Fibroblast of lung (primary cell): ENCODE measurements at regions not wholly inside any gene's neighbourhood (a gene's known extent, or its start where the extent isn't known, plus 50 kb on each side); places are given as distances from the start of the nearest gene placed in this dataset.
"Not testable (repeated sequence)": the region's sequence is repeated elsewhere in the genome, so short reads cannot be mapped to it uniquely, and the experiment has no call there.

Source experiments
- DNase-seq, 2 donors: peaks; one replicate each; pipeline versions ENCODE4 v3.0.0 to v3.0.0-alpha.2; 2010; ENCODE audit warnings: low read depth in 2 of 2
- H2AFZ ChIP-seq: 2 replicates; pipeline ENCODE4 v1.5.1; 2012; ENCODE audit warnings: low read length, control low read depth, inconsistent platforms
- H3K27ac ChIP-seq: 2 replicates; pipeline ENCODE4 v1.5.1; 2011; ENCODE audit warnings: low read length, control low read depth; ENCODE audit not compliant: insufficient read depth
- H3K27me3 ChIP-seq: 2 replicates; pipeline ENCODE4 v1.5.1; 2011; ENCODE audit warnings: mild to moderate bottlenecking, low read length; ENCODE audit not compliant: control insufficient read depth, insufficient read depth
- H3K36me3 ChIP-seq: 2 replicates; pipeline ENCODE4 v1.5.1; 2011; ENCODE audit warnings: low read length; ENCODE audit not compliant: control insufficient read depth, insufficient read depth
- H3K4me1 ChIP-seq: 2 replicates; pipeline ENCODE4 v1.5.1; 2011; ENCODE audit warnings: low read length; ENCODE audit not compliant: control insufficient read depth, insufficient read depth; ENCODE audit errors: extremely low read depth
- H3K4me2 ChIP-seq: 2 replicates; pipeline ENCODE4 v1.5.1; 2011; ENCODE audit warnings: low read length, control low read depth; ENCODE audit not compliant: insufficient read depth; ENCODE audit errors: extremely low read depth
- H3K4me3 ChIP-seq, 4 experiments: fragments of 200-600 bp in 1 of 4; sonication (generic) in 1 of 4; replicated peaks in 1 of 4; 2 replicates each; pipeline ENCODE4 v1.5.1; 2011 to 2016; ENCODE audit warnings: low read length in 4 of 4, low read depth in 3 of 4, mild to moderate bottlenecking in 3 of 4, control low read depth in 2 of 4, inconsistent platforms in 1 of 4, mixed read lengths in 1 of 4; ENCODE audit not compliant: insufficient read depth in 1 of 4; ENCODE audit errors: control extremely low read depth in 1 of 4
- H3K79me2 ChIP-seq: 2 replicates; pipeline ENCODE4 v1.5.1; 2012; ENCODE audit warnings: mild to moderate bottlenecking, low read length, inconsistent platforms; ENCODE audit not compliant: control insufficient read depth, insufficient read depth
- H3K9ac ChIP-seq: 2 replicates; pipeline ENCODE4 v1.5.1; 2011; ENCODE audit warnings: mild to moderate bottlenecking, low read length, control low read depth; ENCODE audit not compliant: insufficient read depth
- H3K9me3 ChIP-seq: 2 replicates; pipeline ENCODE4 v1.5.1; 2012; ENCODE audit warnings: low read depth, low read length; ENCODE audit not compliant: control insufficient read depth, insufficient read depth
- H4K20me1 ChIP-seq: 2 replicates; pipeline ENCODE4 v1.5.1; 2011; ENCODE audit warnings: low read length; ENCODE audit not compliant: control insufficient read depth, insufficient read depth; ENCODE audit errors: extremely low read depth
- CTCF ChIP-seq, 2 donors: IDR thresholded peaks in 1 of 2; conservative IDR thresholded peaks in 1 of 2; 1 replicate in 1 of 2; 2 replicates in 1 of 2; pipeline ENCODE4 v1.5.1; 2011 to 2012; ENCODE audit warnings: low read length in 2 of 2, control low read depth in 1 of 2, inconsistent platforms in 1 of 2, low read depth in 1 of 2, mild to moderate bottlenecking in 1 of 2
- EZH2 ChIP-seq: IDR thresholded peaks from 2 replicates; pipeline ENCODE4 v1.5.1; 2012; ENCODE audit warnings: low read length, control low read depth, mild to moderate bottlenecking; ENCODE audit errors: missing control alignments

GRCh38 chr16:88140195-88140594, 189.0 kb downstream of the BANP start:
- not testable (repeated sequence) for H3K9me3 ChIP-seq

GRCh38 chr16:88141580-88141979, 190.3 kb downstream of the BANP start:
- H2AFZ ChIP-seq = no peak overlapping the region
- H3K27me3 ChIP-seq = peaks cover 3% of the 10 kb centered on the region
- H3K36me3 ChIP-seq = no peaks in the 10 kb centered on the region
- H3K4me1 ChIP-seq = no peaks in the 10 kb centered on the region
- H3K27ac ChIP-seq = no peak overlapping the region
- no peaks in the 10 kb centered on the region for H4K20me1 ChIP-seq
- DNase-seq = no peak
- H3K79me2 ChIP-seq = no peaks in the 10 kb centered on the region
- H3K9me3 ChIP-seq = no peaks in the 10 kb centered on the region
- no peak for TF ChIP-seq CTCF (conservative IDR thresholded peaks at IDR 0.05 in 1 of 2, IDR thresholded peaks at IDR 0.05 in 1 of 2; ENCODE audit: low read depth in 1 of 2, low read length in 2 of 2)
- no peak for TF ChIP-seq EZH2
- H3K9ac ChIP-seq = no peak overlapping the region
- H3K4me3 ChIP-seq = no peak overlapping the region
- H3K4me2 ChIP-seq = no peak overlapping the region

More at GRCh38 chr16:88140195-88140594, 189.0 kb downstream of the BANP start:
- H3K27ac ChIP-seq, H3K27me3 ChIP-seq, H2AFZ ChIP-seq, H3K79me2 ChIP-seq, H3K9ac ChIP-seq, DNase-seq, H3K4me2 ChIP-seq, H3K4me1 ChIP-seq, H3K36me3 ChIP-seq, H3K4me3 ChIP-seq, H4K20me1 ChIP-seq: not testable (repeated sequence)

- not testable (repeated sequence) for H3K9ac ChIP-seq, H3K27ac ChIP-seq, H4K20me1 ChIP-seq, H3K4me1 ChIP-seq, H2AFZ ChIP-seq, DNase-seq, H3K36me3 ChIP-seq, H3K9me3 ChIP-seq, H3K4me3 ChIP-seq, H3K27me3 ChIP-seq, H3K4me2 ChIP-seq, H3K79me2 ChIP-seq
Observed at GRCh38 chr16:88142056-88142935, 191.1 kb downstream of the BANP start.

- not testable (repeated sequence) for H3K9ac ChIP-seq
Observed at GRCh38 chr16:88143122-88144027, 192.1 kb downstream of the BANP start.

More at GRCh38 chr16:88143122-88144027, 192.1 kb downstream of the BANP start:
- not testable (repeated sequence) for H4K20me1 ChIP-seq, H3K36me3 ChIP-seq, H3K27me3 ChIP-seq, H3K9me3 ChIP-seq, H3K4me3 ChIP-seq, H2AFZ ChIP-seq, H3K27ac ChIP-seq, H3K4me2 ChIP-seq, H3K4me1 ChIP-seq, H3K79me2 ChIP-seq, DNase-seq
